Ovary (tissue), 7 donors: ENCODE measurements at regions not wholly inside any gene's neighbourhood (a gene's known extent, or its start where the extent isn't known, plus 50 kb on each side); places are given as distances from the start of the nearest gene placed in this dataset.

Experiments
- DNase-seq, 5 donors: peaks; one replicate each; pipeline ENCODE4 v3.0.0-alpha.2; 2019 to 2020
- H3K27ac ChIP-seq, 2 donors: fragments of 200-600 bp; one replicate each; pipeline versions ENCODE4 v1.5.1 to v1.8.0; 2019 to 2022
- H3K27me3 ChIP-seq: fragments of 200-600 bp; one replicate; pipeline ENCODE4 v1.8.0; 2022
- H3K36me3 ChIP-seq: fragments of 200-600 bp; sonication (generic); one replicate; pipeline ENCODE4 v1.5.1; 2019
- H3K4me1 ChIP-seq: one replicate; pipeline ENCODE4 v1.8.1; 2013; ENCODE audit warnings: mild to moderate bottlenecking, moderate library complexity; ENCODE audit not compliant: insufficient read depth
- H3K4me3 ChIP-seq: fragments of 200-600 bp; sonication (generic); one replicate; pipeline ENCODE4 v1.5.1; 2017
- H3K9me3 ChIP-seq, 2 donors: fragments of 200-600 bp in 1 of 2; sonication (generic) in 1 of 2; one replicate each; pipeline versions ENCODE4 v1.5.1 to v1.8.1; 2013 to 2019; ENCODE audit warnings: mild to moderate bottlenecking in 1 of 2, moderate library complexity in 1 of 2
- CTCF ChIP-seq, 3 donors: fragments of 450-650 bp in 2 of 3; fragments of 200-600 bp in 1 of 3; IDR thresholded peaks; one replicate each; pipeline versions ENCODE4 v1.5.1 to v1.8.0; 2016 to 2022; ENCODE audit warnings: antibody characterized with exemption in 3 of 3, mild to moderate bottlenecking in 1 of 3
- EP300 ChIP-seq: sonication (generic); formaldehyde crosslinking; IDR thresholded peaks from one replicate; pipeline ENCODE4 v1.6.1; 2017; ENCODE audit warnings: antibody characterized with exemption
- POLR2A ChIP-seq: fragments of 450-650 bp; IDR thresholded peaks from one replicate; pipeline ENCODE4 v1.6.1; 2017; ENCODE audit warnings: antibody characterized with exemption, mild to moderate bottlenecking, moderate library complexity
- WGBS, 3 donors: extraction: QIAGEN DNeasy Blood & Tissue Kit in 1 of 3; methylation state at CpG; one replicate each; pipeline versions ENCODE4 v1.1.5 to v1.1.7; 2013 to 2017; 5-methylcytosine and 5-hydroxymethylcytosine counted together
- intact Hi-C, 4 donors: fragments of 100-400 bp; cut with DNase I; formaldehyde crosslinking; loops; one replicate each; pipeline versions ENCODE4 v1.11.0 to v1.15.1; 2022 to 2023
- donor health status: DM: no; HTN: no; CAD: no; lungs with moderate emphysema.
- donor health status: DM: no; HTN: no; CAD: no.
- donor health status: Bipolar disorder and iron deficiency.
- donor health status: DM: no; HTN: no; CAD: no.
- donor health status: DM: yes; HTN: yes; CAD: no.

- no peak overlapping the region for H3K4me3 ChIP-seq
- TF ChIP-seq EP300 (no peak), CTCF (IDR thresholded peaks at IDR 0.05) (no peak), POLR2A (no peak)
- intact Hi-C loops, result no loop called here
- H3K9me3 ChIP-seq, result no peaks in the 10 kb centered on the region
- H3K27ac ChIP-seq, result no peak overlapping the region
- H3K27me3 ChIP-seq, result no peaks in the 10 kb centered on the region
- H3K36me3 ChIP-seq, result no peaks in the 10 kb centered on the region
- no peaks in the 10 kb centered on the region for H3K4me1 ChIP-seq
- no peak for DNase-seq
These were observed 1332.0 kb upstream of the CRIM1 start for GRCh38 chr2:35023545-35023944.

- Histone ChIP-seq H3K36me3 (no peaks in the 10 kb centered on the region), H3K4me3 (no peak overlapping the region), H3K9me3 (no peaks in the 10 kb centered on the region), H3K27me3 (no peaks in the 10 kb centered on the region), H3K4me1 (no peaks in the 10 kb centered on the region), H3K27ac (no peak overlapping the region)
- DNase-seq, result no peak
- TF ChIP-seq POLR2A (no peak), CTCF (IDR thresholded peaks at IDR 0.05) (no peak), EP300 (no peak)
- intact Hi-C loops, result no loop called here
- WGBS, 3 donors, result 92 to 96% (median 92%) methylated on average over 1 of the region's 1 CpG
These were observed 1355.1 kb upstream of the CRIM1 start for GRCh38 chr2:35000453-35000852.

GRCh38 chr2:34998741-34999140 is 1356.8 kb upstream of the CRIM1 start:
- Histone ChIP-seq H3K4me3 (no peak overlapping the region), H3K4me1 (no peaks in the 10 kb centered on the region), H3K9me3 (no peaks in the 10 kb centered on the region), H3K27me3 (no peaks in the 10 kb centered on the region), H3K36me3 (no peaks in the 10 kb centered on the region), H3K27ac (no peak overlapping the region)
- intact Hi-C loops, result no loop called here
- DNase-seq, result no peak
- WGBS, 3 donors, result 11 to 23% (median 11%) methylated on average over 5 of the region's 5 CpGs
- TF ChIP-seq POLR2A (no peak), EP300 (no peak), CTCF (IDR thresholded peaks at IDR 0.05) (no peak)

- intact Hi-C loops, result no loop called here
- no peak for DNase-seq
- 61 to 67% (median 61%) methylated on average over 6 of the region's 6 CpGs for WGBS, 3 donors
- no peaks in the 10 kb centered on the region for H3K36me3 ChIP-seq
- no peak for TF ChIP-seq CTCF (IDR thresholded peaks at IDR 0.05)
- no peaks in the 10 kb centered on the region for H3K9me3 ChIP-seq
- H3K27ac ChIP-seq, result no peak overlapping the region
- H3K27me3 ChIP-seq, result no peaks in the 10 kb centered on the region
- no peak overlapping the region for H3K4me3 ChIP-seq
- no peaks in the 10 kb centered on the region for H3K4me1 ChIP-seq
These were observed 1357.8 kb upstream of the CRIM1 start for GRCh38 chr2:34997779-34998178.

GRCh38 chr2:34995196-34995595 is 1360.4 kb upstream of the CRIM1 start:
- Histone ChIP-seq H3K9me3 (no peaks in the 10 kb centered on the region), H3K4me3 (no peak overlapping the region), H3K27me3 (no peaks in the 10 kb centered on the region), H3K27ac (no peak overlapping the region), H3K4me1 (no peaks in the 10 kb centered on the region), H3K36me3 (no peaks in the 10 kb centered on the region)
- TF ChIP-seq POLR2A, result no peak
- TF ChIP-seq EP300, result no peak
- no peak for TF ChIP-seq CTCF (IDR thresholded peaks at IDR 0.05)
- 25 to 33% (median 30%) methylated on average over 2 of the region's 2 CpGs for WGBS, 3 donors
- no peak for DNase-seq
- intact Hi-C loops, result no loop called here
